HTR-8/SVneo (cell line): ENCODE measurements at regions not wholly inside any gene's neighbourhood (a gene's known extent, or its start where the extent isn't known, plus 50 kb on each side); places are given as distances from the start of the nearest gene placed in this dataset.

Source experiments
- DNase-seq: peaks from one replicate; pipeline ENCODE4 v3.0.0; 2011; ENCODE audit warnings: low spot score, mixed read lengths; ENCODE audit not compliant: insufficient read length
- FAIRE-seq: peaks from 2 replicates; lab custom pipeline; 2011; peaks lifted over from hg19 to GRCh38; lab: Jason Lieb, UNC

GRCh38 chr15:61422773-61423172 is 193.7 kb upstream of the RORA start:
- no peak for DNase-seq
- no peak for FAIRE-seq

- FAIRE-seq (no peak), DNase-seq (no peak)
These were observed 192.8 kb upstream of the RORA start for GRCh38 chr15:61421938-61422337.

DNA sequence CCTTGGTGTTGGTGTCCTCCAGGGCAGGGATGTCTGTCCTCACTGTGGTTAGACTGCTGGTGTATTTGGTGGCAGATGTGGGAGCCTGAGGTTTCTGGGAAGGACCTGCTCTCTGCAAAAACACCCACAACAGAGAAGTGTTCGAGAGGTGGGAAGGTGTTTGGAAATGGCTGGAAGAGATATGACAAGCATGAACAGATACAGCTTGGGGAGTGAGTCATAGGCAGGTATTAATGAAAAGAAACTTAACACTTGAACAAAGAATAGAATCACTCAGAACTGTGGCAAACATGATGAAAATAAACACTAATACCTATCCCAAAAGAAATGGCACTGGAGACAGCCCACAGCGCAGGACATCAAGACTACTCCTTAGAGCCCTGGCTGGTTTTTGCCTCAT is 192.4 kb upstream of the RORA start:
- DNase-seq, result no peak
- FAIRE-seq, result no peak

DNA sequence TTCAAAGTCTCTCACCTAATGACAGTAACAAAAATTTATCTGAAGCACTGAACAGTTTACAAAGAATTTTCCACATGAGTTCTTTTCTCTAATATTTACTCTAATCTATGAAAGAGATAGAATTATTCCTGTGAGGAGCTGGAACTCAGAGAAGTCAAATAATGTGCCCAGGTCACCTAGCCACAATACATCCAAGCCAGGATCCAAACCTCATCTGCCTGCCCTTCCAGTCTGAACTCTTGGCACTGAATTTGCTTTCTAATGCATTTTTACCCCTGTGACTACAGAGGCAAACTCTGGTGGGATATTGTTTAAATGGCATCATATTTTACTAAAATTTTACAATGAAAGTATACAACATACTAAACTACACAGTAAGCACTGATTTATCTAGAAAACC is 191.4 kb upstream of the RORA start:
- FAIRE-seq, result no peak
- no peak for DNase-seq

DNA sequence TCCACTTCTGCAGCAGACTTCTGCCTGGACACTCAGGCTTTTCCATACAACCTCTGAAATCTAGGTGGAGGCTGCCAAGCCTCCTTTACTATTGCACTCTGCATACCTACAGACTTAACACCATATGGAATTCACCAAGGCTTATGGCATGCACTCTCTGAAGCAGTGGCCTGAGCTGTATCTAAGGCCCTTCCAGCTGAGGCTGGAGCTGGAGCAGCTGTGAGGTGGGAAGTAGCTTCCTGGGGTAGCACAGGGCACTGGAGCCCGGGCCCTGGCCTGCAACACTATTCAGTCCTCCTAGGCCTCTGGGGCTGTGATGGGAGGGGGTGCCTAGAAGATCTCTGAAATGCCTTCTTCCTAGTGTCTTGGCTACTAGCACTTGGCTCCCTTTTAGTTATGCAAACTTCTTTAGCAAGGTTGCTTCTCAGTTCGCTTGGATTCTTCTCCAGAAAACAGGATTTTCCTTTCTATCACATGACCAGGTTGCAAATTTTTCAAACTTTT is 186.6 kb upstream of the RORA start:
- DNase-seq (no peak), FAIRE-seq (no peak)

GRCh38 chr15:61411902-61412510 is 182.9 kb upstream of the RORA start:
- no peak for DNase-seq
- FAIRE-seq, result no peak

DNA sequence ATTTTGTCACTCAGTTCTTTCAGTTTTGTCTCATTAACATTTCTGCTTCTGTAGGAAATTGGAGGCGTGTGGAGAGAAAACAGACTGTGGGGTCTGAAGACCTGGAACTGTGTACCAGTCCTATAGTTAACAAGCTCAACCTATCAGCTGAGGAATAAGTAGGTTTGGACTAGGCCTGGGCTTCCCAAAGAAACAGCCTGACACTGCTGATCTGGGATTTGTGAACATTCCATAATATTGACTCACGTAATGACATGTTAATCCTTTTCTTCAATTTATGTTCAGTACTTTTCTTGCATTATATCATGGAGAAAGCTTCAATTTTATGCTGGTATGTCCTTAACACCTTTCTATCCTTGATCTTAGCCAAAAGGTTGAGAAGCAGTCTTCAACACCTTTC is 181.6 kb upstream of the RORA start:
- FAIRE-seq, result no peak

DNA sequence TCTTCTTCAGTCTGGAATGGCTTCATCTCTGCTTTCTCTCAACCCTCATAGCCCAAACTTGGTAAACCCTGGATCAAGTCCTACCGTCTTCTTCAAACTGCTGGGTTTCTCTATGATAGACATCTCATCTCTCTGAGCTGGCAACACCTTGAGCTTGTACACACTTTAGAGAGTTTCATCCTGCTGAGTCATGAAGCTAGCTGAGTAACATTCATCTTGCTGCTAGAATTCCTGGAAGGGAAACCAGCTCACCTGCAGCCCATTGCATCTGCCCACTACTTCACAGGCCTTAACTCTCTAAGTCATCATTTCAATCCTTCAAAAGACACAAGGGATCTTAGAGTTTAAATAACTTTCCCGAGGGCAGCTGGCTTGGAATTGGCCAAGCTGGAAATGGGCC is 175.5 kb upstream of the RORA start:
- DNase-seq, result no peak
- FAIRE-seq, result no peak

More for the DNA sequence above, 181.6 kb upstream of the RORA start:
- no peak for DNase-seq

DNA sequence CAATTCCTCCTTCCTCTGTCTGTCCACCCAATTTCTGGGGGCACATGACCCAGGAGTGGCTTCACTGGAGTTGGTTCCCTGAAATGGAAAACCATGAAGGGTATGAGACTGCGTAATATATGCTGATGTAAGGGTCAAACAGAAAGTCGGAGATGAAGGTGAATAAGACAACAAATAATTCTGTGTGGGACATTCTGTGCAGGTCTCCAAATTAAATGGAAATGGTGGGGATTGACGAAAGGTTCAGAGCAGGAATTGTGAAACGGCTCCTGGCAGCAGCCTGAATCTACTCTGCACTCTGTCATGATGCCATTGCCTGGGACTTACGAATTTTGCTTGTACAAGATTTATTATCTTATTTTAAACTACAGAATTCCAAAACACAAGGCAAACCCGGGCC is 174.8 kb upstream of the RORA start:
- no peak for DNase-seq

DNA sequence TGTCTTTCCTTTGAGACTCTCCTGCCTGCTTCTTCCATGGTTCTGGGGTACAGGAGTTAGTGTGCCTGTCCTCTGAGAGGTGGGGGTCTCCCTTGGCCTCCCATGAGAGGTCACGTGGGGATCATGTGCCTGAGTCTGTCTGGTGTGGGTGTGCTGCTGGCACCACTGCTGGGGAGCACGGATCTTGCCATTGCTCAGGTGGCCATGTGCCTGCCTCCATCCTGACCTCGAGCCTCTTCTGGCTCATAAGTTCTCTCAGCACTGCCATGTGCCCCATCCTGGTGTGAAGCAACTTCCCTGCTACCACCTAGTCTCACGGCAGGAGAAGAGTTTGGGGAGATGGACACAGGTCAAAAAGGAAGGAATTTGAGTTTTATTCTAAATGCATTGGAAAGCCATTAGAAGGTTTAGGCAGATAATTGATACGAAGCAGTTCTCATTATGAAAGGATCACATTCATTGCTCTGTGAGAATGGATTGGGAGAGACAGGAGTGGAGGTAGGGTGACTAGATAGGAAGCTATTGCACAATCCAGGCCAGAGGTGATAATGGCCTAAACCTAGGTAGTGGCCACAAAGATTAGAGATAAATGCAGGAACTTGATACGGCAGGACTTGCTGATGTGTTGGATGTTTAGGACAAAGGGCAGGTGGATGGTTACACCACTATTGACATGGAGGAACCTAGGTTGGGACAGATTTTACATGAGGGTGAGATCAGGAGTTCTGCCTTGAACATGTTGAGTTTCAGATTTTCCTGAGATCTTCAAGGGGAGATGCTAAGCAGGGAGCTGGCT is 173.0 kb upstream of the RORA start:
- no peak for FAIRE-seq
- DNase-seq, result no peak

More for the DNA sequence above, 174.8 kb upstream of the RORA start:
- no peak for FAIRE-seq

GRCh38 chr15:61398310-61398709 is 169.2 kb upstream of the RORA start:
- DNase-seq, result no peak
- FAIRE-seq, result no peak

- DNase-seq (no peak), FAIRE-seq (no peak)
These were observed 167.3 kb upstream of the RORA start for GRCh38 chr15:61396235-61396919.

GRCh38 chr15:61393949-61394348 is 164.8 kb upstream of the RORA start:
- DNase-seq, result no peak

GRCh38 chr15:61393524-61393923 is 164.4 kb upstream of the RORA start:
- DNase-seq (no peak), FAIRE-seq (no peak)

More at GRCh38 chr15:61393949-61394348, 164.8 kb upstream of the RORA start:
- no peak for FAIRE-seq

- DNase-seq (no peak), FAIRE-seq (no peak)
These were observed 161.0 kb upstream of the RORA start for GRCh38 chr15:61390138-61390537.

- DNase-seq (no peak), FAIRE-seq (no peak)
These were observed 160.4 kb upstream of the RORA start for GRCh38 chr15:61389334-61390028.

GRCh38 chr15:61387675-61388074 is 158.6 kb upstream of the RORA start:
- FAIRE-seq, result no peak
- DNase-seq, result no peak

- DNase-seq (no peak), FAIRE-seq (no peak)
These were observed 154.3 kb upstream of the RORA start for GRCh38 chr15:61383421-61383820.

- FAIRE-seq (no peak), DNase-seq (no peak)
These were observed 153.8 kb upstream of the RORA start for GRCh38 chr15:61382927-61383326.

GRCh38 chr15:61381501-61381900 is 152.4 kb upstream of the RORA start:
- no peak for DNase-seq
- FAIRE-seq, result no peak

DNA sequence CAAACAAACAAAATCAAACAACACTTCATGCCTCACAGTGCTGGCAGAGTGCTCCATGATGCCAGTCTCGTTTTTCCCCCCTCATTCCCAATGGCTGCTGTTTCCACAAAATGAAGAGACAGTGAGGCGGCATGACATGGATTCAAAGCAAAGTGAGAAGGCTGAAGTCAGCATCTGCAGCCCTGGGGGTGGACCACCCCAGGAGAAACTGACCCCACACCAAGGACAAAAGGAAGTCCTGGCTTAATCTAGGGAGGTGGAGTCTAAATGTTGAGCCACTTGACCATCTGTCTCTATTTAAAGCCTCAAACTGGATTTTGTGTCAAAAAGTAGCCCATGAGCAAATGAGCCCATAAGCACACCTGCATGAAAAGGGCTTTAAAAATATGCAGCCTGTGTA is 151.2 kb upstream of the RORA start:
- no peak for FAIRE-seq
- no peak for DNase-seq
